ENCODE measurements at regions not wholly inside any gene's neighbourhood (a gene's known extent, or its start where the extent isn't known, plus 50 kb on each side); places are given as distances from the start of the nearest gene placed in this dataset.

DNA sequence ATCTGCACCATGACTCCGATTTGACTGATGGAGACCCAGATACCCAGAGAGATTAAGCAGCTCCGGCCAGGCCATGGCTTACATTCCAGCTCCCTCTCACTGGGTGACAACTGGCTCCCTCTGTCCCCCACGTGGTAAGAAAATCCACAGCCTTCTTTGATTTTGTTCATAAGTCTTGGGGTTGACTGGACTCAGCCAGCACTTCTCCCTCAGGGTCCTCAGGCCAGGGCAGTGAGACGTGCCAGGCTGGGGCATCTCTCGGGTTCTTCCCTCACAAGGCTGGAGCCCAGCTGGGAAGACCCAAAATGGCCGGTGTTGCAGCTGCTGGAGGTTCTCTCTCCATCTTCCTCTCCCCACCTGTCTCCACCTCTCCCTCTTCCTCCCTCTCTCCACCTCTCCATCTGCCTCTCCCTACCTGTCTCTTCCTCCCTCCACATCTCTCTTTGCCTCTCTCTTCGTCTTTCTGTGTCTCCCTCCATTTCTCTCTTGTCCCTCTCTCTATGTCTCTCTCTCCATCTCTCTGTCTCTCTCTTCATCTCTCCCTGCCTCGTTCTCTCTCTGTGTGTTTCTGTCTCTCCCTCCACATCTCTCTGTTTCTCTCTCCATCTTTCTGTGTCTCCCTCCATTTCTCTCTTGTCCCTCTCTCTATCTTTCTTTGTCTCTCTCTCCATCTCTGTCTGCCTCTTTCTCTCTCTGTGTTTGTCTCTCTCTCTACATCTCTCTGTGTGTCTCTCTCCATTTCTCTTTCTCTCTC lies 105.3 kb downstream of the FOXL1 start:
- H3K9ac ChIP-seq (ENCODE audit: low read length): no peak overlapping the region
- DNase-seq (ENCODE audit: low read depth) (no peak), FAIRE-seq (no peak)
- no peaks in the 10 kb centered on the region for H4K20me1 ChIP-seq (ENCODE audit: insufficient read depth, low read length)
- no peak for TF ChIP-seq EZH2 (IDR thresholded peaks at IDR 0.05; ENCODE audit: insufficient read depth, low read length)
- TF ChIP-seq, protein P1, sequence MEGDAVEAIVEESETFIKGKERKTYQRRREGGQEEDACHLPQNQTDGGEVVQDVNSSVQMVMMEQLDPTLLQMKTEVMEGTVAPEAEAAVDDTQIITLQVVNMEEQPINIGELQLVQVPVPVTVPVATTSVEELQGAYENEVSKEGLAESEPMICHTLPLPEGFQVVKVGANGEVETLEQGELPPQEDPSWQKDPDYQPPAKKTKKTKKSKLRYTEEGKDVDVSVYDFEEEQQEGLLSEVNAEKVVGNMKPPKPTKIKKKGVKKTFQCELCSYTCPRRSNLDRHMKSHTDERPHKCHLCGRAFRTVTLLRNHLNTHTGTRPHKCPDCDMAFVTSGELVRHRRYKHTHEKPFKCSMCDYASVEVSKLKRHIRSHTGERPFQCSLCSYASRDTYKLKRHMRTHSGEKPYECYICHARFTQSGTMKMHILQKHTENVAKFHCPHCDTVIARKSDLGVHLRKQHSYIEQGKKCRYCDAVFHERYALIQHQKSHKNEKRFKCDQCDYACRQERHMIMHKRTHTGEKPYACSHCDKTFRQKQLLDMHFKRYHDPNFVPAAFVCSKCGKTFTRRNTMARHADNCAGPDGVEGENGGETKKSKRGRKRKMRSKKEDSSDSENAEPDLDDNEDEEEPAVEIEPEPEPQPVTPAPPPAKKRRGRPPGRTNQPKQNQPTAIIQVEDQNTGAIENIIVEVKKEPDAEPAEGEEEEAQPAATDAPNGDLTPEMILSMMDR (IDR thresholded peaks at IDR 0.05; ENCODE audit: insufficient read depth, low read depth, low read length): no peak
- H3K36me3 ChIP-seq (ENCODE audit: insufficient read depth, low read length): no peaks in the 10 kb centered on the region
- no peaks in the 10 kb centered on the region for H3K79me2 ChIP-seq (ENCODE audit: insufficient read depth, low read length)
- Mint-ChIP-seq H3K27me3 (ENCODE audit: low read depth, unreplicated experiment) (peaks cover 8% of the 10 kb centered on the region), H3K9me3 (ENCODE audit: unreplicated experiment) (peaks cover 3% of the 10 kb centered on the region), H3K4me1 (ENCODE audit: low read depth, unreplicated experiment) (peaks cover 11% of the 10 kb centered on the region), H3K27ac (ENCODE audit: unreplicated experiment) (no peak overlapping the region), H3K4me3 (ENCODE audit: unreplicated experiment) (no peak overlapping the region), H3K36me3 (ENCODE audit: low read depth, unreplicated experiment) (peaks cover 4% of the 10 kb centered on the region)
- H2AFZ ChIP-seq (ENCODE audit: low read depth, low read length): no peak overlapping the region
- no peaks in the 10 kb centered on the region for H3K27me3 ChIP-seq (ENCODE audit: insufficient read depth, low read length)
- H3K27ac ChIP-seq (ENCODE audit: low read depth, low read length): no peak overlapping the region
- H3K9me3 ChIP-seq (ENCODE audit: insufficient read depth, low read depth, low read length): peaks cover 3% of the 10 kb centered on the region
- H3K4me3 ChIP-seq (ENCODE audit: insufficient read depth, low read depth, low read length): no peak overlapping the region
- no peak overlapping the region for H3K4me2 ChIP-seq (ENCODE audit: low read length)
- H3K4me1 ChIP-seq (ENCODE audit: insufficient read depth, low read length): peaks cover 23% of the 10 kb centered on the region

DNA sequence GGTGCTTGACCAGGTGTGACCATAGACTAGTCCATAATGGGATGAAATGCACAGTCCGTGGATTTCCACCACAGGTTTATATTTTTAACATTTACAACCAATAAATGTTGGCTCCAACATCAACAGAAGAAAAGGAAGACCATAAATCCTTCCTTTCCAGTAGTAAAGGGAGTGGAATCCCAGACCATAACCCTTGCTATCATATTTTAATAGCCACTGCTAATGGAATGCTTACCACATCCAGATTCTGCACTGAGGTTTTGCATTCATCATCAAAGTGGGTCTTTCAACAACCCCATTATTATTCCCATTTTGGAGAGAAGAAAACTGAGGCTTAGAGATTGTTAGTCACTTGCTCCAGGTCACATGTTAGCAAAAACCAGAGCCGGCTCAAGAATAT lies 106.7 kb downstream of the FOXL1 start:
- Mint-ChIP-seq H3K36me3 (ENCODE audit: low read depth, unreplicated experiment) (peaks cover 4% of the 10 kb centered on the region), H3K27me3 (ENCODE audit: low read depth, unreplicated experiment) (peaks cover 8% of the 10 kb centered on the region), H3K4me3 (ENCODE audit: unreplicated experiment) (no peak overlapping the region), H3K4me1 (ENCODE audit: low read depth, unreplicated experiment) (peaks cover 7% of the 10 kb centered on the region), H3K9me3 (ENCODE audit: unreplicated experiment) (peaks cover 3% of the 10 kb centered on the region), H3K27ac (ENCODE audit: unreplicated experiment) (no peak overlapping the region)
- TF ChIP-seq, protein P1 (IDR thresholded peaks at IDR 0.05; ENCODE audit: insufficient read depth, low read depth, low read length): no peak
- TF ChIP-seq EZH2 (IDR thresholded peaks at IDR 0.05; ENCODE audit: insufficient read depth, low read length): no peak
- H3K4me1 ChIP-seq (ENCODE audit: insufficient read depth, low read length): peaks cover 20% of the 10 kb centered on the region
- no peaks in the 10 kb centered on the region for H3K9me3 ChIP-seq (ENCODE audit: insufficient read depth, low read depth, low read length)
- DNase-seq (ENCODE audit: low read depth) (peak; percentile 36), FAIRE-seq (no peak)
- H3K4me2 ChIP-seq (ENCODE audit: low read length): no peak overlapping the region
- no peak overlapping the region for H2AFZ ChIP-seq (ENCODE audit: low read depth, low read length)
- no peaks in the 10 kb centered on the region for H3K36me3 ChIP-seq (ENCODE audit: insufficient read depth, low read length)
- no peaks in the 10 kb centered on the region for H4K20me1 ChIP-seq (ENCODE audit: insufficient read depth, low read length)
- H3K4me3 ChIP-seq (ENCODE audit: insufficient read depth, low read depth, low read length): no peak overlapping the region
- no peaks in the 10 kb centered on the region for H3K27me3 ChIP-seq (ENCODE audit: insufficient read depth, low read length)
- H3K27ac ChIP-seq (ENCODE audit: low read depth, low read length): no peak overlapping the region
- no peaks in the 10 kb centered on the region for H3K79me2 ChIP-seq (ENCODE audit: insufficient read depth, low read length)
- no peak overlapping the region for H3K9ac ChIP-seq (ENCODE audit: low read length)

DNA sequence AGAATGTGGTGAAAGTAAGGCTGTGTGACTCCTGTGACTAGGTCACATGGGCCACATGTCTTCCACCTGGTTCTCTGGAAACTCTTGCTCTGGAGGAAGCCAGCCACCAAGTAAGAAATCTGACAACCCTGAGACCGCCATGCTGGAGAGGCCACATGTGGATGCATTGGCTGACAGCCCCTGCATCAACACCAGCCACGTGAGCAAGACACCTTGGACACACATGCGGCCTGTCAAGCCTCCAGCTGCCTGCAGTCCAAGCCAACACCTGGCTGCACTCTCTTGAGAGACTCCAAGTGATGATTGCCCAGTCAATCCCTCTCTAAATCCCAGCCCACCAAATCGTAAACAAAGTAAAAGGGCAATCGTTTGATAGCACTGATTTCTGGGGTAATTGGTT lies 112.6 kb downstream of the FOXL1 start:
- Mint-ChIP-seq H3K27ac (ENCODE audit: unreplicated experiment) (no peak overlapping the region), H3K9me3 (ENCODE audit: unreplicated experiment) (no peaks in the 10 kb centered on the region), H3K27me3 (ENCODE audit: low read depth, unreplicated experiment) (peaks cover 12% of the 10 kb centered on the region), H3K36me3 (ENCODE audit: low read depth, unreplicated experiment) (no peaks in the 10 kb centered on the region), H3K4me3 (ENCODE audit: unreplicated experiment) (no peak overlapping the region), H3K4me1 (ENCODE audit: low read depth, unreplicated experiment) (no peaks in the 10 kb centered on the region)
- H3K4me2 ChIP-seq (ENCODE audit: low read length): no peak overlapping the region
- DNase-seq (ENCODE audit: low read depth) (no peak), FAIRE-seq (no peak)
- no peak overlapping the region for H3K9ac ChIP-seq (ENCODE audit: low read length)
- no peak overlapping the region for H3K27ac ChIP-seq (ENCODE audit: low read depth, low read length)
- no peaks in the 10 kb centered on the region for H3K79me2 ChIP-seq (ENCODE audit: insufficient read depth, low read length)
- H3K36me3 ChIP-seq (ENCODE audit: insufficient read depth, low read length): no peaks in the 10 kb centered on the region
- no peaks in the 10 kb centered on the region for H4K20me1 ChIP-seq (ENCODE audit: insufficient read depth, low read length)
- H3K4me1 ChIP-seq (ENCODE audit: insufficient read depth, low read length): no peaks in the 10 kb centered on the region
- no peaks in the 10 kb centered on the region for H3K27me3 ChIP-seq (ENCODE audit: insufficient read depth, low read length)
- no peak overlapping the region for H2AFZ ChIP-seq (ENCODE audit: low read depth, low read length)
- H3K4me3 ChIP-seq (ENCODE audit: insufficient read depth, low read depth, low read length): no peak overlapping the region
- H3K9me3 ChIP-seq (ENCODE audit: insufficient read depth, low read depth, low read length): no peaks in the 10 kb centered on the region
- no peak for TF ChIP-seq EZH2 (IDR thresholded peaks at IDR 0.05; ENCODE audit: insufficient read depth, low read length)
- TF ChIP-seq, protein P1 (IDR thresholded peaks at IDR 0.05; ENCODE audit: insufficient read depth, low read depth, low read length): no peak

All from astrocyte (in vitro differentiated cells and primary cell).